ENCODE measurements at regions not wholly inside any gene's neighbourhood (a gene's known extent, or its start where the extent isn't known, plus 50 kb on each side); places are given as distances from the start of the nearest gene placed in this dataset.

DNA sequence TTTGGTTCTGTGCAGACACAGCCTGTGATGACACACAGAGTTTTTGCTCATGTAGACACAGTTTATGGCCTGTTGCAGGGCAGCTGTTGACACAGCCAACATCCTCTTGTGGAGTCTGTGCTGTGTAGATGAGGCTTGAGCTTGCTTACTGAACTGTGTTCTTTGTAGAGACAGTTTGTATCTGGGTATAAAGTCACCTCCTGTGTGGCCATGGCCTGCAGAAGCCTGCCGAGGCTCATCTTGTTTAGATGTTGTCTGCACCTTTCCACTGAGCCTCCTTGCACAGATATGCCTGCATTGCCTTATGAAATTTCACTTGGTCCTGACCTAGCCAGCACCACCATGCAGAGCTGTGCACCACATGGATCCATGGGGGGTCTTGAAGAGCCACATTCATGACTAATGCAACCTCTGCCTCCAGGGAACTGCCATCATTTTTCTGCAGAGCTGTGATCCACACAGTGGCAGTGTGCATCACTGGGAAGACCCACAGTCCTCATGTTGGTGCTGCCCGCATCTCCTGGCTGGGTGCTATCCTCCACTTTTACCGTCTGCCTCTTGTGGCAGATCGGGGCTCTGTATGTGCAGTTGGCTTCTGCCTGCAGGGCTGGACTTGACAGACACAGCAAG lies 198.0 kb upstream of the MAMLD1 start:
- no peak for DNase-seq (ENCODE audit: low read depth)

DNA sequence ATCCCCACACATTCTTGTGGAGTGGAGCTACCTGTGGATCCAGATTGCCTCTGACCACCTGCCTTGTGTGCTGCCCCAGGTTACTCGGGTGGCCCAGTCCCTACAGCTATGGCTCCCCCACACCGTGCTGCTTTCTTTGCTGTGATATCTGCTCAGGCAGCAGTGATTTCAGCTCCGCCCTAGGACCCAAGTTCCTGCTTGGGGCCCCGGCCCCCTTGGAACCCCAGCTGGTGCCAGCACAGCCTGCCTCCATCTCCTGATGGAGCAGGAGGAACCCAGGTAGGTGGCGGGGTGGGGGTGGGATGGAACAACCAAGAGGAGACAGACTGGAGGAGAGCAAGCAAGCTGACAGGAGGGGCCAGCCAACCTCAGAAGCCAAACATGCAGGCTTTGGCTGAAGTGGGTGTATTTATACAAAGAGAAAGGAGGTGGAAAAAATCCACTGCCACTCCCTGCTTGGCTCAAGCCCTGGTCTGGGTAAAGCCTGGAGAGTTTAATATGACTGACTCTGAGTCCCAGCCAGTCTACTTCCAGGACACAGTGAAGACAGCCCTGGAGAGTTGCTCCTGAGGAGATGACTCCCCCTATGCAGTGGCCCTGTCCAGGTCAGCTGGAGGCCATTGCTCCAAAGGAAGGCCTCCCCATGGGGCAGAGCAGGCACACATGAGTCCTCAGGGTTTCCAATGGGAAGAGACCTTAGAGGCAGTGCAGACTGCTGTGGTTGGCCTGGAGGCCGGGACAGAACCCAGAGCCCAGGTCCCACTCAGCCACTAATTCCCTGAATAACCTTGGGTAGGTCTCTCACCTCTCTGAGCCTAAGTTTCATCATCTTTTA lies 197.1 kb upstream of the MAMLD1 start:
- DNase-seq (ENCODE audit: low read depth): no peak

DNA sequence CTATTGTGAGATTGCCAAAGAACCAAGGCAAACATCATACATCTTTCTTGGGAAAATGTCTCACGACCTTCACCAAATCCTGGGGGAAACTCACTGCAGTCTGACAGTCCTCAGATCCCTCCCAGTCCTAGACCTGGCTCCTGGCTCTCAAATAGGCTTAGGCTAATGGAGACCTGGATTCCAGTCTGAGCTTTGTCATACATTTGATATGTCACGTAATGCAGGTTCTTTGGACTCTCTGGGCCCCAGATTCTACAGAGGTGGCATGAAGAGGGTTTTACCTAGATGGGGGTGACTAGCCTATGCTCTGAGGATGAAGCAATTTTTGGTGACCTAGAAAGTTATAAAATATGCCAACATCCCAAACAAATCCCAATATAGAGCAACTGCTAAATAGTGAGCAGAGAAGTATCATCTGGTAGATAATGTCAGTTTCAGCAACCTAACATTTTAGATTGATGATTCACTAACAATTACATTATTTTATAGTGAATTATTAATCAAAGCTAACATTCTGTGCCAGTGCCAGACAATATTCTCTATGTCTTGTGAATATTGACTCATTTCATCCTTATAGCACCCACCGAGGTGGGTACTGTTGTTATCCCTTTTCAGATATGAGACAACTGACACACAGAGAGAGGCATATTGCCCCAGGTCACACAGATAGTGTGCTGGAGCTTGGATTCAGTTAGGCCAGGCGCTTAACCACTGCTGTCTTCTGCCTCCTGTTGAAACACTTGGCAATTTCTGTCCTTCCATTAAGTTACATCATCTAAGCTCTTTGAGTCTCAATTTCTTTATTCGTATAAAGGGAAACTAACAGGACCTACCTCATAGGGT lies 195.4 kb upstream of the MAMLD1 start:
- no peak for DNase-seq (ENCODE audit: low read depth)

DNA sequence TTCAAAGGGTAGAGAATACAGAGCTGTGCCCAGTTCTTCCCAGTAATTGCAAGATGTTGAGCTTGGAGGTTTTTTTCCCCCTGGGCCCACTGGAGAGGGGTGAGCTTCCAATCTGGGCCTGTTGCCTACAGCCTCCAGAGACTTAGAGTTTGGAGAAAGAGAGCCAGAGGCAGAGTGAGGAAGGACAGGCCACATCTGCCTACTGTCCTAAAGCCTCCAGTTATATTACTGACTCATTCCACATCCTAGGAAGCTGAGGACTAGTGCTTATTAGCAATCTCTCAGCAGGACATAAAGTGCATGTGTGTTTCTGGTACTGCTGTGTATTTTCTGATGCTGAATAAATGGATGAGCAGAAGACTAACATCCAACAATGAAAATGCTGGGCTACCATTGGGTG lies 181.0 kb upstream of the MAMLD1 start:
- DNase-seq (ENCODE audit: low read depth): no peak

DNA sequence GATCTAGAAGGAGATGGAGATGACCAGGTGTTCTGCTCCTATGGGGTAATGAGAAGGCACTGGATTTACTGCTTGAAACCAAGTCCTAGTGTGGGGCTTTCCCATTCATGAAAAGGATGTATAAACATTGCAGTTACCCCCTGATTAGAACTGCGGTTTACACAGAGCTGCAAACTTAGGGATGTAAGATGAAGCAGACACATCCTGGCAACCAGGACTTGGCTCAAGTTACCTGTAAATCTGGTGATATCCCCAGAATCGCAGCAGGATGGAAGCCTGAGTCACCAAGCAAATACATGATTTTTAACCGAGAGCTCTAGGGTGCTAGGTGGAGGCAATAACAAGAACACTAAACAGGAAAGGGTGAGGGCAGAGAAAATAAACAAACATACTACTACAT lies 178.6 kb upstream of the MAMLD1 start:
- DNase-seq (ENCODE audit: low read depth): no peak

DNA sequence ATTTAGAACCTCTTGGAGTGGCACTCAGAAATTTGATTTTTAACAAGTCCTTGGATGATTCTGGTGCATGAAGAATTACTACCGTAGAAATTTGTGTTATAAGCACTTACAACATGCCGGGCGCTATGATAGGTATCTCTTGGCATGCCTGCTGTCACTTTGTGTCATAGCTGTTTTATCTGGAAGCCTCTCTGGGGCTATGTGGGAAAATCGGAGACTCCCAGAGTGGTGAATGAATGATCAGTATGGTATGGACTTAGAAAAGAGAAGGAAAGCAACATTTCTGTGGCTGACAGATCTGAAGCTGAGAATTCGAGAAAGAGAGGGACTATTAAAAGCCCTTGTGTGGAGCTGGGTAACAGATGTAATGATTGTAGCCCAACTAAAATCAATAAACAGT lies 177.4 kb upstream of the MAMLD1 start:
- DNase-seq (ENCODE audit: low read depth): no peak

DNA sequence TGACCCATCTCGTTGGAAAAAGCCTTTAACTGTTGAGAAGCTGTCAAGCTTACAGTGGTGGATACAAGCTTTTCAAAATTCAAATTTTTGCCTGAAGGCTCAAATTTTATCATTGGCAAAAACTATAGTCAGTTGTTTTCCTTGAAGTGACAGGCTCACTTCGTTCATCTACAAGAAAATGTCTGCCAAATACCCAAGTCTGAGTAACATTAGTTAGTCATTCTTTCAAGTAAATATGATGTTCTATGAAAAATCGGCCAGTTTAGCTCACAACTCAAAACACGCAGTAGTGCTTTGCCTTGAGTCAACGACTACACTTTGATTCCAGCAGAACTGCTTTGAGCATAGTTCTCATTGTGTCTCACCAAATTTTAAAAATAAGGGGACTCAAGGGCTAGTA lies 170.3 kb upstream of the MAMLD1 start:
- DNase-seq (ENCODE audit: low read depth): no peak

DNA sequence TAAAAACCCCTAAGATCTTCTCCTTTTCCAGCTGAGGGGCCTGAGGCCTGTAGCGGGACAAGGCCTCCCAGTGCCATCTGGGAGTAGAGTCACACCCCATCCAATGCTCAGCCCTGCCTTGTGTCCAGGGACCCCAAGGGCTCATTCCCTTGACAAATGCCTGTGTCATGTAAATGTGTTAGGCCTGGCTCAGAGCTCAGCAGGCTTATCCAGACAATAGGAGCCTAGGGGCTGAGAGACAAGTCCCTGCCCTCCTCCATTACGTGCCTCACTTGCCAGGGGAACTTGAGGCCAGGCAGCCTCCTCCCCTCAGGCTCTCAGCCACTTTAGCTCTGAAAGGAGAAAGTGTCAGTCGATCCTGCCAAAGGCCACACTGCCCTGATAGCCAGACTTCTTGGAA lies 166.8 kb upstream of the MAMLD1 start:
- DNase-seq (ENCODE audit: low read depth): no peak

DNA sequence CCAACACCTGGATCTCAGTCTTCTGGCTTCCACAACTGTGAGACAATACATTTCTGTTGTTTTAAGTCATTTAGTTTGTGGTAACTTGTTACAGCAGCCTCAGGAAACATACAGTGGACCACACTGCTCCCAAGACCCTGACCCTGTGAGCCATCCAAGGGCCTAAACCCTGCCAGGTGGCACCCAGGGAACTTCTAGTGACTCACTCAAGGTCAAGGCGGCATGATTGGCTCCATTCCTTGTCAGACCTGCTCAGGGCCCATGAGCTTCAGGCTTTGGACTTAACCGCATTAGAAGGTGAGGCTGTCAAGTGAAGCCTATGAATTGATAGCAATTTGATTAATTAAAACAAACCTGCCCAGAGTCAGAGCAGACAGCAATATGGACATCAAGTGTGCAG lies 165.7 kb upstream of the MAMLD1 start:
- DNase-seq (ENCODE audit: low read depth): no peak

DNA sequence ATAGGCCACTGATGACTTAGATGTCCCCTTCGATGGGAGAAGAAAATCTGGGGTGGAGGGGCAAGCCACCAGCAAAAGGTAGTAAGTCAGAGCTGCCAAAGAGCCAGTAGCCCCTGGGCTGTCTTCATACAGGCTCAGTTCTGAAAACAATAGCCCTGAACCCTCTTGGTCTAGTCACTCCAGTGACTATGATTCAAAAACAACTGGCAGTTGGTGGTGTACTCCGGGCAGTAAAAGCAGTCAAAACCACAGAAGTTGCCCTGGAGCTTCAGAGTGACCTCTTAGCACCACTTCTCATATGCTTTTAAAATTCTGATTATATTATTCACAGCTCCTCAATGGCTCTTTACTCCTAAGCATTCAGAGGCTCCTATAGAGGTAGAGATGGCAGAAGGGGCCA lies 164.3 kb upstream of the MAMLD1 start:
- DNase-seq (ENCODE audit: low read depth): peak; percentile 68

DNA sequence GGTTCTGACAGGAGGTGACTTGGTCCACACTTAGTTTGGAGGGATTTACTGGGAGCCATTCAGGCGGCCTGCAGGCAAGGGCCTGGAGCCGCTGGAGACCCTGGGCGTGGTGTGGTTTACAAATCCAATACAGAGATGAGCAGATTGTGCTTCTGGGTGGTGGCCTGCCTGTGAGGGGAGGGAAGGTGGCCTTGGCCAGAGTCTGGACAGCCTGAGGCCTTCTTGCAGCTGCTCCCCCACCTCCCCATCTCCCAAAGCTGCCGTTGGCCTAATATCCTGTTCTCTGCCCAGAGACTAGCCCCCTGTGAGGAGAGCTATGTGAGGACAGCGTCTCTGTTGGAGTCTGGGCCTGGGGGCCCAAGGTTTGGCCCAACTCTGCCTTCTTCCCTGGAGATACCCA lies 163.9 kb upstream of the MAMLD1 start:
- DNase-seq (ENCODE audit: low read depth): no peak

DNA sequence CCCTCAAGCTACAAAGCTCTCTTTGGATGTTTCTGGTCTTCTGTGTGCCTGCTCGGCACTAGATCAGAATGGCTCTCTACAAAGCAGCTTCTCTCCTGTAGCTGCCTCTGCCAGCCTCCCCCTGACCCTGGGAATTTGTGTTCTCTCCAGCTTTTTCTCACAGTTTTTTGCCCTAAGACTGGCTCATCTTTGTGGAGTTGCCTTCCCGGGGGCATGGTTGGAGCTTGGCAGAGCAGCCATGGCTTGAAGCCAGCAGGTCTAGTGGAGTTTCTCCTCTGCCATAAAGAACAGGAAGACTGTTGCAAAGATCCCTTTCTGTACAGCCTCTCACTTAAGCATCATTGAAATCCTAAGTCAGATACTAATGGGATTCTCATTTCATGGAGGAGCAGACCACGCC lies 163.3 kb upstream of the MAMLD1 start:
- DNase-seq (ENCODE audit: low read depth): peak; percentile 12

DNA sequence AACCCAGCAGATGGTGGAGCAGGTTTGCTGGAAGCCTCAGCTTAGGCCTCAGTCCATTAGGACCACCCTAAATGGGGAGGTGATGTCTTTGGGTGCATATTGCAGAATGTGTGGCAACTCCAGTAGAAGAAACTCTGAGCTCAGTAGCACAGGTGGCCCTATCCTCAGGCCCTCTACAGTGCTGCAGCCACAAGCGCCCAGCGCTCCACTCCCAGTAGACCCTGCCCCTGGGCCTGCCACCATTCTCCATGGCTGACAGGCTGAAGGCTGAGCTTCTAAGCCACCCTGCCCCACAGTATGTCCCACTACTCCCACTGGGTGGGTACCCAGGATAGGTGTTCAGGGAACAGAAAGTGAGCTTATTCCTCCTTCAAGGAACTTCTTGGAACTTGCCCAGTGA lies 162.8 kb upstream of the MAMLD1 start:
- no peak for DNase-seq (ENCODE audit: low read depth)

DNA sequence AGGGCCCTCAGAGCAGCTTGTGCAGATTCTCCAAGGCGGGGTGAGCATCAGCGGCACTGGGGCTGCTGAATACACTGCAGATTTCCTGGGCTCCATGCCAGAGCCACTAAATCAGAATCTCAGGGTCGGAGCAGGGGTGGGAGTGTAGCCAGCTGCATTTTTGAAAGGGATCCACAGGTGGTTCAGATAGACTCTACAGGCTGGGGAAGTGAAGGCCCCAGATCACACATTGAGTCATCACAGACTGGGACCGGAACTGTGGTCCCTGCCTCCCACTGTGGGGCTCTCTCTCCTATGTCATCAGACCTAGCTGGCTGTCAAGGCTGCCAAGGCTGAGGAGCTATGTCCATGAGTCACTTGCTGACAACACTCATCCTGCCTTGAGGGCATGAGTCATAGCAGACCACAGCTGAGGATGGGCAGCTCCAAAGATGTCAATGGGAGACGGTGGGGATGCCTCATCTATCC lies 162.3 kb upstream of the MAMLD1 start:
- peak; percentile 96 for DNase-seq (ENCODE audit: low read depth)

DNA sequence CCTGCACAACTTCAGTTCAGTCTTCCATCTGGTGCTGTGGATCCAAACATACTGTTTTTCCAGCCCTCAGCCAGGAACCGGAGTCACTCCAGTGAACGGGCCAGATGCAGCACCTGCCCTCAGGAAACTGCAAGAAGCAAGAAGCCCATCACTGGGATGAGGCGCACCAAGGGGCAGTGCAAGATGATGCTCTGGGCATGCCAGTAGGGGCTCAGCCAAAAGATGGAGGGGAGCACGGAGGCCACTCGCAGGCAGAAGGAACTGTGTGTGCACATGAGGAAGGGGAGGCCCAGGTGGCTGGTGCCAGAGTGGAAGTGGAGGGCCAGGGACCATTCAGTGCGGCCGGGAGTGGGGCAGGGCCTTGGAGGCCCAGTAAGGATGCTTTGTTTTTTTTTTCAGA lies 161.7 kb upstream of the MAMLD1 start:
- no peak for DNase-seq (ENCODE audit: low read depth)

DNA sequence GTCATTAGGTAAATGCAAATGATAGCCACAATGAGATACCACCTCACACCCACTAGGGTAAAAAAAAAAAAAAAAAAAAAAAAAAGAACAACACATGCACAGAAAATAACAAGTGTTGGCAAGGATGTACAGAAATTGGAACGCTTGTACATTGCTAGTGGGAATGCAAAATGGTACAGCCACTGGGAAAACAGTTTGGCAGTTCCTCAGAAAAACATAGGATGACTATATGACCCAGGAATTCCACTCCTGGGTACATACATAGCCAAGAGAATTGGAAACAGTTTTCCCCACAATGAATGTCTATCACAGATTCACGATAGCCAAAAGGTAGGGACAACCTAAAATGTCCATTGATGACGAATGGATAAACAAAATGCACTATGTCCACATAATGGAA lies 161.3 kb upstream of the MAMLD1 start:
- no peak for DNase-seq (ENCODE audit: low read depth)

DNA sequence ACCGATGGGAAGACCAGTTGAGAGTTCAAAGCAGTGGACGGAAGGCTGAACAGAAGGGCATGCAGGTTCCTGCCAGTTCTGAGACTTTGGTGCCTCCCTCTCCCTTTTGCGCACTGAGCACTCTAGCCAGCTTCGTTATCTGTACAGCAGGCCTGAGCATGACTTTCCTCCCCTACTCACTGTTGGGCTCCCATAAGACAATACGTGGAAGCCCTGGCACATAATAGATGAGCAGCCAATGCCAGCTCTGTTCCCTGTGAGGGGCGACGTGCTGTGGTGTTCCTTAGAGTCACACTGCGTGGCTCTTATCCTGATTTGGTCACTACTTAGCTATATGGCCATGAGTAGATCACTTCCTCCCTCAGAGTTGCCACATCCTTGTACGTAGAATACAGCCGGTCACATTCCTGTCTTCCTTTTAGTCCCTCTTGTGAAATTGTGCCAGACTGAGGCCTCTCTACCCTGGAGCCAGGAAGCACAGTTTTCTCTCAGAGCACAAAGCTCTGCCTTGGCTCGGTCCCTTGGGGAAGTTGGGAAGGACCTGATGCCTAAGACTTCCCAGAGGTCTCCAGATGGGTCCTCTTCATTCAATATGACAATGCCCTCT lies 160.4 kb upstream of the MAMLD1 start:
- no peak for DNase-seq (ENCODE audit: low read depth)

DNA sequence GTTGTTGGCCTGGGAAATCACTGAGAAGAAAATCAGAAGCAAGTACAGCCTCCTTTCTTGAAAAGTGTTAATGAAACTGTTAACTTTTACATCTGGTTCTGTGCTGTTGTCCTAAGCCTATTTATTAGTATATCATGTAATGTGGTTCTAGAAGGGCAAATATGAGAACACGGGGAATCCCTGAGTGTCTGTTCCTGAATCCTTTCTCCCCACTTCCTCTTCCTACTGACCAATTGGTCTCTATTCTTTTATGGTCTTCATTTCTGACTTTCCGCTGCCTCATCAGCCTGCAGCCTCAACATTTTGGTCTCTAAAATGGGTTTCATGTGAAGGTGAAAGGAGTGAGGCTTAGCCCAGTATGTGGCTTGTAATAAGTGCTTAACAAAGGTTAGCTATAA lies 159.9 kb upstream of the MAMLD1 start:
- no peak for DNase-seq (ENCODE audit: low read depth)

DNA sequence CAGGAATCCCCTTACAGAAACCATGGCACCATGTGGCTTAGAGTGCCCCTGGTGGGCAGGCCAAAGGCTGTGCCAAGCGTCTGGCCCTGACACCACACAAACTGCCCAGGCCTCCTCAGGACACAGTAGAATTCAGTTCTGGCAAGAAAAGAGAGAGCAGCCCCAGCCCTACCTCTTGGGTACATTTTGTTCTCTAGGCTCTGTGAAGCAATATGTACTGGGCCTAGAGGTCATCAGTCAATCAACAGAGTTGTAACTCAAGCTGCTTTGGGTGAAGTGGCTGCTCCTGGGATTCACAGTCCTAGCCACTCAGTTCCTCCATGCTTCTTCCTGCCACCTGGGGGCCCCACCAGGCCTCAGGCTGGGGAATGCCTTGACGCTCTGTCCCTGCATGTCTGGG lies 158.1 kb upstream of the MAMLD1 start:
- DNase-seq (ENCODE audit: low read depth): peak; percentile 58

DNA sequence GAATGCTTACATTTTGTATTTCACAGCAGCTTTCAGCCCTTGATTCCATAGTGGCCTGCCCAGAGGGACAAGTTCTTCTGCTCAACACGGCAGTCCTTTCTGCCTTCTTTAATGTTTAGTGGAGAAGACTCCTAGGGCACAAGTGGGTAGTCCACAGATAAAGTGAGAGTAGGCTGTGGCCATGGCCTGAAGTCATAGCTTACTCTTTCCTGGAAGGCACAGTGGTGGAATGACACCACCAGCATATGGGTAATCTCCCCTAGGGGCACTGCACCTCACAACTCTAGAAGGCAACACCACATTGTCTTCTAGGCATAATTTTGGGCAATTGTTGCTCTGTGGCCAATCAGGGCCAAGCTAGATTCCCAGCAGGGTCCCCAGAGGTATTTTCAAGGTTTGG lies 155.4 kb upstream of the MAMLD1 start:
- no peak for DNase-seq (ENCODE audit: low read depth)

DNA sequence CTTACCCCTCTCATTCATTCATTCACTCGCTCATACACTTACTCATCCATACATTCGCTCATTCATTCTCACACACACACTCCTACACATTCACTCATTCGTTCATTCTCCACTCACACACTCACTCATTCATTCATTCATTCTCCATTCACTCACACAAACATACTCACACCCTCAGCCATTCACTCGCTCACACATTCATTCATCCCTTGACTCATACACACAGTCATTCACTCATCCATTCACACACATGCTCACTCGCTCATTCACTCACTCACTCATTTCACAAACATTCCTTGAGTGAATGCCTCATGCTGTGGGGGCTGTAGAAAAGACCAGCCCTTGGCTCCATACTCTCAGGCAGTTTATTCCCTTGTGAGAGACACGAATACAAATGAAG lies 151.1 kb upstream of the MAMLD1 start:
- peak; percentile 50 for DNase-seq (ENCODE audit: low read depth)

Data from renal cortical epithelial cell (primary cell).